Left lung (tissue), 4 donors: ENCODE measurements at regions not wholly inside any gene's neighbourhood (a gene's known extent, or its start where the extent isn't known, plus 50 kb on each side); places are given as distances from the start of the nearest gene placed in this dataset.

Experiments used
- ATAC-seq: fragments of 200-7000 bp; cut with Tn5 transposase; one replicate; pipeline ENCODE4 v1.9.1; 2020; ENCODE audit warnings: moderate library complexity
- DNase-seq, 4 donors: peaks; one replicate each; pipeline ENCODE4 v3.0.0-alpha.2; 2013 to 2020
- H3K27ac ChIP-seq, 2 donors: fragments of 200-600 bp; sonication (generic) in 1 of 2; one replicate each; pipeline versions ENCODE4 v1.5.0 to v1.8.0; 2020 to 2021
- H3K27me3 ChIP-seq, 2 donors: fragments of 200-600 bp; sonication (generic) in 1 of 2; one replicate each; pipeline versions ENCODE4 v1.5.0 to v1.8.0; 2020 to 2021
- H3K36me3 ChIP-seq, 2 donors: fragments of 200-600 bp; sonication (generic) in 1 of 2; one replicate each; pipeline versions ENCODE4 v1.5.0 to v1.8.0; 2020 to 2021
- H3K4me1 ChIP-seq, 2 donors: fragments of 200-600 bp; one replicate each; pipeline ENCODE4 v1.8.0; 2021
- H3K4me3 ChIP-seq, 2 donors: fragments of 200-600 bp; sonication (generic) in 1 of 2; one replicate each; pipeline versions ENCODE4 v1.5.0 to v1.8.0; 2020 to 2021; ENCODE audit warnings: mild to moderate bottlenecking in 1 of 2
- H3K9me3 ChIP-seq, 2 donors: fragments of 200-600 bp; sonication (generic) in 1 of 2; one replicate each; pipeline versions ENCODE4 v1.5.0 to v1.8.0; 2020 to 2021
- CTCF ChIP-seq, 2 donors: fragments of 200-600 bp; sonication (generic) in 1 of 2; IDR thresholded peaks; one replicate each; pipeline versions ENCODE4 v1.5.0 to v1.8.0; 2021; ENCODE audit warnings: antibody characterized with exemption in 2 of 2
- intact Hi-C, 2 donors: fragments of 100-400 bp; cut with DNase I; formaldehyde crosslinking; loops; one replicate each; pipeline versions ENCODE4 v1.11.2 to v1.14.2; 2022
- donor health status: DM: no; HTN: yes; CAD: no.
- donor health status: DM: no; HTN: no; CAD: no.

GRCh38 chr10:118839348-118839747, 84.6 kb upstream of the CACUL1 start:
- intact Hi-C loops, result no loop called here
- H3K36me3 ChIP-seq, result no peaks in the 10 kb centered on the region
- H3K27ac ChIP-seq, result no peak overlapping the region
- no peaks in the 10 kb centered on the region for H3K27me3 ChIP-seq
- DNase-seq (no peak), ATAC-seq (no peak)
- no peak overlapping the region for H3K4me3 ChIP-seq
- no peak for TF ChIP-seq CTCF (IDR thresholded peaks at IDR 0.05)
- no peaks in the 10 kb centered on the region for H3K4me1 ChIP-seq
- H3K9me3 ChIP-seq, result no peaks in the 10 kb centered on the region

- Histone ChIP-seq H3K36me3 (no peaks in the 10 kb centered on the region), H3K27ac (no peak overlapping the region), H3K27me3 (no peaks in the 10 kb centered on the region), H3K4me3 (no peak overlapping the region), H3K9me3 (no peaks in the 10 kb centered on the region), H3K4me1 (no peaks in the 10 kb centered on the region)
- no peak for TF ChIP-seq CTCF (IDR thresholded peaks at IDR 0.05)
- intact Hi-C loops, result no loop called here
- DNase-seq (no peak), ATAC-seq (peak; percentile 69)
Measured at GRCh38 chr10:118840071-118840775, 85.5 kb upstream of the CACUL1 start.

GRCh38 chr10:118840776-118841468, 86.2 kb upstream of the CACUL1 start:
- ATAC-seq (no peak), DNase-seq (no peak)
- H3K9me3 ChIP-seq, result no peaks in the 10 kb centered on the region
- no peaks in the 10 kb centered on the region for H3K36me3 ChIP-seq
- H3K27me3 ChIP-seq, result no peaks in the 10 kb centered on the region
- no peak overlapping the region for H3K27ac ChIP-seq
- intact Hi-C loops, result no loop called here
- no peak for TF ChIP-seq CTCF (IDR thresholded peaks at IDR 0.05)
- H3K4me3 ChIP-seq, result no peak overlapping the region
- H3K4me1 ChIP-seq, result no peaks in the 10 kb centered on the region

- no peak for DNase-seq
- Histone ChIP-seq H3K27ac (no peak overlapping the region), H3K4me3 (no peak overlapping the region), H3K36me3 (no peaks in the 10 kb centered on the region), H3K4me1 (no peaks in the 10 kb centered on the region), H3K27me3 (no peaks in the 10 kb centered on the region), H3K9me3 (no peaks in the 10 kb centered on the region)
- intact Hi-C loops, result no loop called here
- no peak for TF ChIP-seq CTCF (IDR thresholded peaks at IDR 0.05)
- no peak for ATAC-seq
Measured at GRCh38 chr10:118841881-118842605, 87.3 kb upstream of the CACUL1 start.
